ENCODE measurements at regions not wholly inside any gene's neighbourhood (a gene's known extent, or its start where the extent isn't known, plus 50 kb on each side); places are given as distances from the start of the nearest gene placed in this dataset.

DNA sequence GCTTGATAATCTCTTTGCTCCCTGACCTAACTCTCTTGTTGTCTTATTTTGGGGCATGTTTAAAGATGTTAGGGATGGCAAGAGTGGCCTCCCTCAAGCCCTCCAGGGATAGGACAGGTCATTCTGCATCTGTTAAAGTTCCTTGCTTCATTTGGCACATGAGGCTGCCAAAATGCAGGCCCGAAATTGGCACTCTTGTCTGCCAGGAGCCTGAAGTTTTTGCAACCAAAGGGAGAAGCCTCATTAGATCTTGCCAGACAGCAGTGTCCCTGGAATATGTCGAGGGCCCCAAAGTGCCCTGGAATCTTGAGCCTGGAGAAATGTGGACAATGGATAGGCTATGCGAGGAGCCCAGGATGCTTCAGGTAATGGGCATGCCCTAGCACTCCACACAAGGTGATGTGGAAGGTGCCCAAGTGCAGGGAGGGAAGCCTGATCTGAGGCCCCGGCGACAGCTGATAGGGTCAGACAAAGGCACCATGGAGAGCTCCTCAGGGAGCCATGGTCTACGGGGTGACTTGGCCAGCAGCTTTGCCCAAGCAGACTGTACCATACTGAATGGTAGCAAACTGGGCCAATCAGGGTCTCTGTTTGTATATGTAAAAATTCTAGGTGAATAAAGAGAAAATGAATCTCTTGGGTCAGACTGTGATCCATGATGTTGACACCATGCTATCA lies 173.0 kb upstream of the WSCD2 start:
- DNase-seq (no peak), ATAC-seq (ENCODE audit: poor library complexity) (peak; percentile 18)
- intact Hi-C loops (cut with DNase I), result no loop called here

DNA sequence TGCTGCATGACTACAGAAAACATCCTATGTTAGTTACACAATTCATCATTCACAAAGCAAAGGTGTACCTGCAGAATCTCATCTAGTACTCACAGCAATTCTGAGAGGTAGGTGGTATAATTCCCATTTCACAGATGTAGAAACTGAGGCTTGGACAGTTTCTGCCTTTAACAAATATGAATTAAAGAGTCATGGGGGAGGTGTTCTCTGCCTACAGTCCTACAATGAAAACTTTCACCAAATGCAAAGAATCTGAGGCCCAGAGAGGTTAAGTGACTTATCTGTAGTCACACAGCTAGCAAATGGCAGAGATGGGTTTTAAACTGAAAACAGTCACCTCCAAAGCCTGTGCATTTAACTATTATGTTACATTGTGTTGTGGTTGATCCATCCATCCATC lies 171.6 kb upstream of the WSCD2 start:
- intact Hi-C loops (cut with DNase I), result no loop called here
- ATAC-seq (ENCODE audit: poor library complexity) (no peak), DNase-seq (no peak)

DNA sequence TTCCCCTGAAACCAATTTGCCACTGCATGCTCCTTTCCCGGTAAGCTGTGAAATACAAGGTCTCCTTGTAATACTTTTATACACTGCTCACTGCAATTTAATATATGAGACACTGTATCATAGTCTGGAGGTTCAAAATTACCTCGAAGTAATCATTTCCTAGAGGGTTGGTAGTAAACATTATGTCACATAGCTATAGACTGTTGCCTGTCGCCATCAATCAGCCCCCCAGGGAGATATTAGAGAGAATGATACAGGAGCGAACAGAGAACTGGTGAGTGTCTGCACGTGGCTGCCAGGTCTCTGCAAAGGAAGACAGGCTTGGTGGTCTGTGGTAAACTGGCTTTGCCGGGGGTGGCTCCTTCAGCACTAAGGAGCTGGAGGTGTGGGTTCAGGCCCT lies 165.5 kb upstream of the WSCD2 start:
- intact Hi-C loops (cut with DNase I), result no loop called here
- no peak for ATAC-seq (ENCODE audit: poor library complexity)
- DNase-seq, result no peak

DNA sequence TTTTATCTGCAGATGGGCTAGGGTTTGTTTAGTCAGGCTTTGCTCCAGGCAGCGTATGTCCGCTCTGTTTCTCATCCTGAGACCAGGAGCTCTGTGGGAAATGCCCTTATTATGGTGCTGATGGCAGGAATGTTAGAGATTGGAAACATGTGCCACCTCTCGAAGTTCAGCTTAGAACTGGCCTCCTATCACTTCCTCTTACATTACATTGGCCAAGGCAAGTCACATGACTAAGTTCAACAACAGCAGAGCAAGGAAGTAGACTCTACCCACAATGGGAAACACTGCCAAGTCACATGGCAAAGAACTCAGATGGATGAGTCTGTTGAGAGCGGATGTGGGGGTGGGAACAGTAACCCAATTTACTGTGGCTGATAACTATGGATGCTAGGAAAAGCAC lies 161.9 kb upstream of the WSCD2 start:
- intact Hi-C loops (cut with DNase I), result no loop called here
- DNase-seq (no peak), ATAC-seq (ENCODE audit: poor library complexity) (no peak)

DNA sequence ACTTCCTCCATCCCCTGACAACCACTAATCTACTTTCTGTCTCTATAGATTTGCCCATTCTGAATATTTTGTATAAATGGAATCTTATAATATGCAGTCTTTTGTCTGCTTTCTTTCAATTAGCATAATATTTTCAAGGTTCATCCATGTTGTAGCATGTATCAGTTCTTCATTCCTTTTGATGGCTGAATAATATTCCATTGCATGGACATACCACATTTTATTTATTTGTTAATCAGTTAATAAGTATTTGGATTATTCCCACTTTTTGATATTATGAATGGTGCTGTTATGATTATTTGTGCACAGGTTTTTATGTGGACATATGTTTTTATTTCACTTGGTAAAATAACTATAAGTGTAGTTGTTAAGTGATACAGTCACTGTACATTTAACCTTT lies 155.1 kb upstream of the WSCD2 start:
- DNase-seq (no peak), ATAC-seq (ENCODE audit: poor library complexity) (no peak)
- intact Hi-C loops (cut with DNase I), result no loop called here

DNA sequence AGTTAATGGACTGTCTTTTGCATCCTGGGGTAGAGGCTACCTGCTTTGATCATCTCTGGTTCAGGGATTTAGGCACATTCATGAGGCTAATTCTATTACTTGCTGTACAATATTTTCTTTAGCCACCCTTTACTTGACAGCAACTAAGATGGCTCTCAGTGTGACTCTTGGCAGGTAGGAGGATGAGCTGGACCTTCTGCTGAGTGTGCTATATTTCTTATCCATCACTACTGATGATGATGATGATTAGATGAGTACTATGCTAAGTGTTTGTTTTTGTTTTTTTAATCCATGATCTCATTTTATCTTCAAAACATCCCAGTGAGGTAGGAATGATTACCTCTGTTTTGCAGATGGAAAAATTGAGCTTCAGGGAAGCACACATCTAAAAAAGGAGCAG lies 152.8 kb upstream of the WSCD2 start:
- ATAC-seq (ENCODE audit: poor library complexity) (no peak), DNase-seq (no peak)
- intact Hi-C loops (cut with DNase I), result no loop called here

DNA sequence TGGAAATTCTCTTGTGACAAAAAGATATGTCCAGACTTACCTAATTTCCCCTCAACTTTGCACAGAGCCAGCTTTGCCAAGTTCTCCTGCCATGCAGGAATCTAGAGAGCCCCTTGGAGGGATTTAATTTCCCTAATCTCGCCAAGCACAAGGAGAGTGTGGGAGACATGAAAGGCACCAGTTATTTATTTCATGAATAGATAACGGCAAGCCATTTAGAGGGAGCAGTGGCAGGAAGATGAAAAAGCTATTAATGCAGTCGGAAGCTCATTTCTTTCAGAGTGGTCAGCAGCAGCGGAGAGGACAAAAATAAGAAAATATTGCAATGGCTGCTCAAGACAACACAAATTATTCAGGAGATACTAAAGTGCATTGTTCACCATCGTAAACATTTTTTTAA lies 150.9 kb upstream of the WSCD2 start:
- intact Hi-C loops (cut with DNase I), result no loop called here
- no peak for DNase-seq
- no peak for ATAC-seq (ENCODE audit: poor library complexity)

DNA sequence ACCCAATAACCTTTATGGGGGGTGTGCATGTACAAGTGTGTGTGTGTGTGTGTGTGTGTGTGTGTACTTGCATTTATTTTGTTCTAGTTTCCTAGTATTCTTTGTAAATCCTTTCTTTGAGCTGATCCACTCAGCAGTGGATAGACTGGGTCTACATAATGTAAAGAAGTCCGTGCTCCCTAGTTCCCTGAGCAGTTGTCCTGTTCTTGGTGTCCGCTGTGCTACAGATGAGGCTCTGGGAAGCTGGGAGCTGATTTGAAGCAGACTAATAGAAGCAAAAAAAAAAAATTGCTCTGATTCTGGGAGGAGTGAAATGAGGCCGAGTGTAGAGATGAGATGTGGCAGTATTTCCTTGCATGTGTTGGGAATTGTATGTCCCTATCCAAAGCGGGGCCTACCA lies 150.4 kb upstream of the WSCD2 start:
- intact Hi-C loops (cut with DNase I), result no loop called here
- ATAC-seq (ENCODE audit: poor library complexity) (no peak), DNase-seq (no peak)

DNA sequence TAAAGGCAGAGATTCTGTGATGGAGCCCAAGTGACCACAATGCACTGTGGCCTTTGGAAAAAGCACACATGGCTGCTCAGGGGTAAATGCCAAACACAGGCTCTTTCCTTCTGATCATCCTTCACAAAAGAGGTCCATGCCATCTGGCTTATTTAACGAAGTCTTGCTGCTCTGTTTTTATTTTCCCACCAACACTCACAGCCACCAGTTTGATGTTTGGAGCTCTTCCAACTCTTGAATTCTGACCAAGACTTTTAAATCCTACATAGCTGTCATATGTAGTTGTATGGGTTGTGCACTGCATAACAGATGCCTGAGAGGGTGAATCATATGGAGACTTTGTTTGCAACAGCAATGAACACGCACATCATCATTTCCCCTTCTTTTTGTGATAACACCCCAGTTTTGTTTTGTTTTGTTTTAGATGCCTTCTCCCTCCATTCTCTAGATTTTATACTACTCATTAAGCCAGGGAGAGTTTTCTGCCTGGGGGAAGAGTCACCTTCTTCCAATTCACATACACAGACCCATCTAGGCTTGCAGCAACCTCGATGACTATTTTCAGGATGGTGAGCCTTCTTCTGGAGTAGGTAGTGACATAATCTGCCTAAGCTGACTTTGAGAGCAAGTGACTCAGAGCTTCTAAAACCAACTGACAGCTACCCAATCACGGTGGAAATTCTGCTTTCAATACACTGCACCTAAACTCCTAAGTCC lies 145.2 kb upstream of the WSCD2 start:
- no peak for DNase-seq
- no peak for ATAC-seq (ENCODE audit: poor library complexity)
- intact Hi-C loops (cut with DNase I), result no loop called here

DNA sequence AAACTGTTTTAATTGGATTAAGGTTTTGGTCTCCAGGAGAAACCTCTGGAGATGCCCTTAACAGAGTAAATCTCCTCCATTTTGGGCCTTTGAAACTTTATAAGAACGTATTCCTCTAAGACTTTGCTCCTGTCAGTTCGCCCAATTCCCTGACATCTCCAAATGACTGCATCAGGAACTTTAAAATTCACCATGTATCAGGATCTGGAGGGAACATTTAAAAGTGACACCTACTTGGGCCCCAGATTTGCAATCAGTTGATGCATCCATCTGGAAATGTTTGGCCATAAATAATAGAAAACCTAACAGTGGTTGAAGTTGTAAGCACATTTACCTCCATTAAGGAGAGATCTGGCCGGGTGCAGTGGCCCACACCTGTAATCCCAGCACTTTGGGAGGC lies 144.1 kb upstream of the WSCD2 start:
- ATAC-seq (ENCODE audit: poor library complexity), result no peak
- intact Hi-C loops (cut with DNase I), result no loop called here
- DNase-seq, result no peak

DNA sequence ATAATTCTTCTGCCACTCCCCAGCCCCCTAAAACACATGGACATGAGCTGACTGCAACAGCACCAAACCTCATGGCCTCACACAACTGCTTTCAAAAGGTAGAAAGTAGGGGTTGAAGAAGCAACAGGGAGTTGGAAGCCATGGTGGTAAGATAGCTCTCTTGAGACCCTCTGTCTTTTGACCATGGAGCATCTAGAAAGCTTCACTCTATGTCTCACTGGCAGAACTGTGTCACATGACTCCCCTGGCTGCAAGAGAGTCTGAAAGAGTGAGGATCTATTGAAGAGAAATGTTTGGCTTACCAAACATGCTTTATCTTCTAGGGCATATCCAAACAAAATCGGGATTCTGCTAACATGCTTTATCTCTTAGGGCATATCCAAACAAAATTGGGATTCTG lies 142.9 kb upstream of the WSCD2 start:
- no peak for ATAC-seq (ENCODE audit: poor library complexity)
- intact Hi-C loops (cut with DNase I), result no loop called here
- no peak for DNase-seq

DNA sequence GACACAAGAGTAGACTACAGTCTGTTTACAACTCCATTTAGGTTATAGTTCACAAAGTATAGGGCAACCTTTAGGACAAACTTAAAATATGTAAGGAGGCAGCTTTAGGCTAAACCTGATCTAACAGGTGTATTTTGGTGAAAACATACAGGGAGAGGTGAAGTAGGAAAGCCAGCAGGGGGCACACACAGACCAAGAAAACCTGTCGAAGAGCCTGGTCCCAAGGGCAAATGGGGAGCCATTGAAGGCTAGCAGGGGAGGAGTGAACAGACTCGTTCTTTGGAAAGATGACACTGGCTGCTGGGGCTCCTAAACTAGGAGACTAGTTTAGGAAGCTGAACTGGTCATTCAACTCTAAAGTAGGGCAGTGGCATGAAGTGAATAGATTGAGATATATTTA lies 138.8 kb upstream of the WSCD2 start:
- DNase-seq, result peak; percentile 38
- intact Hi-C loops (cut with DNase I), result loop anchor here (5.0 to 10.0 kb wide), 2 partner anchors 204 to 522 kb away; no protein-coding TSS in a partner anchor
- ATAC-seq (ENCODE audit: poor library complexity), result no peak

DNA sequence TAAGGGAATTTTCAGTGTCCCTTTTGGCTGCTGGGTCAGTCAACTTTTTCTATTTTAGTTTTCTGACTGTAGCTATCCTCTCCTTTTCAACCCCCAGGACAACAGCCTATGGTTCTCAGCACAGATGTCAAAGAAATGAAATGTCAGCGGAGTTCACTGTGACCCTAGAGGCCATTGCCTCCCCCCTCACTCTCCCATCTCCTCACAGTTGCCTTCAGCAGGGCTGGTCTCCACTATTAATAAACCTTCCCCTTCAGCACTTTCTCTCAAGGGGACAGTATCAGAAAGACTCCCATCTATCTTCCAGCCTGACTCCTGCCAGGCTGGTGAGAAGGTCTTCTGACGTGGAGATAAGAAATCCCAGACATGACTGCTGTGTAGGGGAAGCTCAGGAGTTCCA lies 137.1 kb upstream of the WSCD2 start:
- DNase-seq (no peak), ATAC-seq (ENCODE audit: poor library complexity) (no peak)
- intact Hi-C loops (cut with DNase I), result loop anchor here (5.0 to 10.0 kb wide), 2 partner anchors 203 to 520 kb away; no protein-coding TSS in a partner anchor

DNA sequence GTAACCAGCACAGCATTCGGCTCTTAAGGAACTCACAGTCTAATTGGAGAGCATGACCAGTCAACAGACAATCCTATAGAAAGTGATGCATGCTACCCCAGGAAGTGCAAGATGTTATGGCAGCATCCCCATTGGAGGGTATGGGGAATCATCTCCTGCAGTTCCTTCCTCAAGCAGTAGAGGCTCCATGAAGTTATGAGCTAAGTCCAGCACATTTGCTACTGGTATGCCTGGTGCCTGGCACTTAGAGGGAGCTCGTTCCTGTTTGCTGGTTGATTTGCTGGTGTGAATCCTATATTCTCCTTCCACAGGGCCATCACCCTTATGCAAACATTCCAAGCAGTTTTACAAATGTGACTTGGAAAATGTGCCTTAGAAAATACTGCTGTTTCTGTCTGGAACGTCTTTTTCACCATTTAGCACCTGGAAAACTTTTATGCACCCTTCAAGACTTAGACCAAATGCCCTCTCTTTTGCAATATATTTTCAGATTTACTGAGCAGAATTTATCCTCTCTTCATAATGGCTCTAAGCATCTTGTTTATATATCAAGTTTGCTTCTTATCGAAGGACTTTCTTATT lies 136.1 kb upstream of the WSCD2 start:
- ATAC-seq (ENCODE audit: poor library complexity), result no peak
- intact Hi-C loops (cut with DNase I), result loop anchor here (5.0 to 10.0 kb wide), 2 partner anchors 202 to 519 kb away; no protein-coding TSS in a partner anchor

DNA sequence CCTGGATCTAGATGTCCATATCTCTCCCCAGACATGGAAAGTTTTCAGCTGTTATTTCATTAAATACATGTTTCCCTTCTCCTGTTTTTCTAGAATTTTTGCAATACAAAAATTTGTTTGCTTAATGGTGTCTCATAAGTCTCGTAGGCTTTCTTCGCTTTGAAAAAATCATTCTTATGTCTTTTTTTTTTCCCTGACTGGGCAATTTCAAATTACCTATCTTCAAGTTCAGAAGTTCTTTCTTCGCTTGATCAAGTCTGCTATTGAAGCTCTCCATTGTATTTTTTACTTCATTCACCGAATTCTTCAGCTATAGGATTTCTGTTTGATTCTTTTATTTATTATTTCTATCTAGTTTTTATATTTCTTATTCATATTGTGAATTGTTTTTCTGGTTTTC lies 130.2 kb upstream of the WSCD2 start:
- ATAC-seq (ENCODE audit: poor library complexity) (no peak), DNase-seq (no peak)
- intact Hi-C loops (cut with DNase I), result loop anchor here (10.0 kb wide), 1 partner anchor 196 kb away; no protein-coding TSS in a partner anchor

More for the DNA sequence above, 136.1 kb upstream of the WSCD2 start:
- no peak for DNase-seq

DNA sequence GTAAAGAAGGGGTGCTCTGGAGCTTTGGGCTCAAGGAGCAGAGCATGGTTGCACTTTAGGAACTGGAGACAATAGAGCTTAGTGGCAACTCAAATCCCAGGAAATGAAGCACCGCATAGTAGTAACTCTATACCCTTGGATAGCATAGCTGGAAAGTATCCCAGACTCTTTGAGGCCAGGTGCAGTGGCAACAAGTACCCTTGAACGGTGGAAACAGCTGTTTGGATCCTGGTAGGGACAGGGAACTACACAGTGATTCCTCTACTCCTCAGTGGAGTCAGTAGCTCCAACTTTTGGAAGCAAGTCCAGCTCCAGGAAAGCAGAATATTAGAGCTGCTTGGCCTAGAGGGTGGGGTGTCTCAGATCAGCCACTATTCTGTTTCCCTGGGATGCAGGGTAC lies 129.0 kb upstream of the WSCD2 start:
- intact Hi-C loops (cut with DNase I), result no loop called here
- ATAC-seq (ENCODE audit: poor library complexity) (no peak), DNase-seq (no peak)

DNA sequence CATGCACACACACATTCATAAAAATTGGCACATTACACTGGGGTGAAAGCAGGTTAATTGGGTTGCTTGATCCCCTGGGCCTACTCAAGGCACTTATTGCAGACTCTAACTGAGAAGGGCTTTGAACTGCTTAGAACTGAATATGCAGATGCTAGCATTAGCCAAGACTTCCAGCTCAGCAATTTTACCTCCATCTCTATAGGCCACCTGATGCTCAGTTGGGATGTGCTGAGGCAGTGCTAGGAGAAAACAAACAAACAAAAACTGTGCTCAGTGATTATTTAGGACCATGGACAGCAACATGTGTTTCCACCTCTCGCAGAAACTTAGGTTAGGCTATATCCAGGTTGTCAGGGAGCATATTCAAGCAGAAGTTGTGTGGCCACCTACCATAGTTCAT lies 124.8 kb upstream of the WSCD2 start:
- ATAC-seq (ENCODE audit: poor library complexity) (no peak), DNase-seq (no peak)
- intact Hi-C loops (cut with DNase I), result no loop called here

DNA sequence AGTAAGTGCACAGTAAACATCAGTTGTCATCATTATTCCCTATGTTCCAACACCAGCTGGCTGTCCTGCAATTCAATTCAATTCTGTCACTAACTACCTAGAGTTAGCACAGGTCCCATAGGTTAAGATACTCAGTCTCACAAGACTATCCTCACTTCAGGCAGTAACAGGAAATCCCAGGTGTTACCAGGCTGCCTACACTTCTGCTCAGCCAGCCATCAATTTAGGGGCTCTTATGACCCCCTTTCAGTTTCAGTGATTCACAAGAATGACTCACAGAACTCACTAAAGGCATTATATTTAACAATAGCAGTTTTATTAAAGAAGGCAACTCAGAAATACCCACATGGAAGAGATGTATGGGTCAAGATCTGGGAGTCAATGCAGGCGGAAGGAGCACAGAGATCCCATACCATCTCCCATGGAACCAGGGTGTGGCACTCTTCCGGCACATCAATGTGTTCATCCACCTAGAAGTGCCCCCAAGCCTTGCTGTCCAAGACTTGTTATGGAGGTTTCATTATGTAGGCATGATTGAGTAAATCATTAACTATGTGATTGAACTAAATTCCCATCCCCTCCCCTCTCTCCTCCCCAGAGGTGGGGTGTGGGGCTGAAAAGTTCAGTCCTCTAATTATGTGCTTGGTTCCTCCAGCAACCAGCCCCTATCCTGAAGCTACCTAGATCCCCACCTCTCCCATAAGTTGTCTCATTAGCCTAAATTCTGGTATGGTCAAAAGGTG lies 120.8 kb upstream of the WSCD2 start:
- intact Hi-C loops (cut with DNase I), result no loop called here
- DNase-seq (no peak), ATAC-seq (ENCODE audit: poor library complexity) (no peak)

DNA sequence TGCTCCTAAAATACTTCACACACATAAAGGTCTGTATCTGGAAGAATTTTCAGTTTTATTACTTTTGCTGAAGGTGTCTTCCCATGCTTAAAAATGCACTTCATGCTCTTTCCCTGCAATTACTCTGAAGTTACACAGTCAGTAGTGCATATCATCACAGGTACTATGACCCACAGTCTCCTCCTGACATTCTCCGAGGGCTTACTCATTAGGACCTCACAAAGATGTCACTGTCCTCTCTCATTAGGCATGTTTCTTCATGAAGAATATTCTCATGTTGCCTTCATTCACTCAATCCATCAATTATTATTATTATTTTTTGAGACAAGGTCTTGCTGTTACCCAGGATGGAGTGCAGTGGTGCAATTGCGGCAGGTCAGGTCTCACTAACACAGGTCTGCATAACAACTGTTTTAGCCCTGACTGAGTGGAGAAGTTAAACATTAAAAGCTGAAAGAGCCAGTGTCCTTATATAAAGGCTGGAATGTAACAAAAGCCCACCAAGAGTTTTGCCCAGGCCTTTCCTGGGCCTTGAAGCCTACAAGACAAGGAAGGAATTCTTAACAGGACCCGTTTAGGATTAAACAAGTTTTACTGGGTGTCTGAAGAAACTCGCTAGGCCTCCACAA lies 119.5 kb upstream of the WSCD2 start:
- ATAC-seq (ENCODE audit: poor library complexity), result no peak
- no peak for DNase-seq
- intact Hi-C loops (cut with DNase I), result no loop called here
